ENCODE measurements at regions not wholly inside any gene's neighbourhood (a gene's known extent, or its start where the extent isn't known, plus 50 kb on each side); places are given as distances from the start of the nearest gene placed in this dataset.

DNA sequence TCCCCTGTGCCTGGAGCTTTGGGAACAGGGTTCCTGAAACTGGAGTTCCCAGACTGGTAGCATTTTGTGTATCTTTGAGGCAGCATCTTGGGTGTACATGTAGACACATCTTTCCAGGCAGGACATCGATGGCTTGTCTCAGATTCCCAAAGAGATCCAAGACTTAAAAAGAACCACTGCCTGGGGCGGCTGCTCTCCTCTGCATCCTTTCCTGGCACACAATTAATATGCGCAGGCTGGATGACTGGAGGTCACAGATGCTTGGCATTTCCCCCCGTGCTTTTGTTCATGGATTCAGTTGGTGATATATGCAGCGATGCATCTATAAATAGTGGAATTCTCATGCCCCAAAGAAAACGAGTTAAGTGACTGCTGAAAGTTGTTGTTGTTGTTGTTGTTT lies 80.5 kb downstream of the CLDN34 start (continued):
- TF ChIP-seq ZNF607 (CRISPR knock-in tag; IDR thresholded peaks at IDR 0.05; ENCODE audit: borderline replicate concordance) (no peak), HNRNPK (IDR thresholded peaks at IDR 0.05; ENCODE audit: low read depth, low read length, poor library complexity, severe bottlenecking) (no peak), HNRNPLL (IDR thresholded peaks at IDR 0.05; ENCODE audit: low read depth, low read length, poor library complexity, severe bottlenecking) (no peak), SMYD3 (CRISPR knock-in tag; IDR thresholded peaks at IDR 0.05) (no peak)
- TF ChIP-seq, protein P1, sequence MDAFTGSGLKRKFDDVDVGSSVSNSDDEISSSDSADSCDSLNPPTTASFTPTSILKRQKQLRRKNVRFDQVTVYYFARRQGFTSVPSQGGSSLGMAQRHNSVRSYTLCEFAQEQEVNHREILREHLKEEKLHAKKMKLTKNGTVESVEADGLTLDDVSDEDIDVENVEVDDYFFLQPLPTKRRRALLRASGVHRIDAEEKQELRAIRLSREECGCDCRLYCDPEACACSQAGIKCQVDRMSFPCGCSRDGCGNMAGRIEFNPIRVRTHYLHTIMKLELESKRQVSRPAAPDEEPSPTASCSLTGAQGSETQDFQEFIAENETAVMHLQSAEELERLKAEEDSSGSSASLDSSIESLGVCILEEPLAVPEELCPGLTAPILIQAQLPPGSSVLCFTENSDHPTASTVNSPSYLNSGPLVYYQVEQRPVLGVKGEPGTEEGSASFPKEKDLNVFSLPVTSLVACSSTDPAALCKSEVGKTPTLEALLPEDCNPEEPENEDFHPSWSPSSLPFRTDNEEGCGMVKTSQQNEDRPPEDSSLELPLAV (CRISPR knock-in tag; conservative IDR thresholded peaks at IDR 0.05; ENCODE audit: low read depth) = no peak
- TF ChIP-seq, protein P2, sequence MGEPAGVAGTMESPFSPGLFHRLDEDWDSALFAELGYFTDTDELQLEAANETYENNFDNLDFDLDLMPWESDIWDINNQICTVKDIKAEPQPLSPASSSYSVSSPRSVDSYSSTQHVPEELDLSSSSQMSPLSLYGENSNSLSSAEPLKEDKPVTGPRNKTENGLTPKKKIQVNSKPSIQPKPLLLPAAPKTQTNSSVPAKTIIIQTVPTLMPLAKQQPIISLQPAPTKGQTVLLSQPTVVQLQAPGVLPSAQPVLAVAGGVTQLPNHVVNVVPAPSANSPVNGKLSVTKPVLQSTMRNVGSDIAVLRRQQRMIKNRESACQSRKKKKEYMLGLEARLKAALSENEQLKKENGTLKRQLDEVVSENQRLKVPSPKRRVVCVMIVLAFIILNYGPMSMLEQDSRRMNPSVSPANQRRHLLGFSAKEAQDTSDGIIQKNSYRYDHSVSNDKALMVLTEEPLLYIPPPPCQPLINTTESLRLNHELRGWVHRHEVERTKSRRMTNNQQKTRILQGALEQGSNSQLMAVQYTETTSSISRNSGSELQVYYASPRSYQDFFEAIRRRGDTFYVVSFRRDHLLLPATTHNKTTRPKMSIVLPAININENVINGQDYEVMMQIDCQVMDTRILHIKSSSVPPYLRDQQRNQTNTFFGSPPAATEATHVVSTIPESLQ (CRISPR knock-in tag; conservative IDR thresholded peaks at IDR 0.05) = no peak

DNA sequence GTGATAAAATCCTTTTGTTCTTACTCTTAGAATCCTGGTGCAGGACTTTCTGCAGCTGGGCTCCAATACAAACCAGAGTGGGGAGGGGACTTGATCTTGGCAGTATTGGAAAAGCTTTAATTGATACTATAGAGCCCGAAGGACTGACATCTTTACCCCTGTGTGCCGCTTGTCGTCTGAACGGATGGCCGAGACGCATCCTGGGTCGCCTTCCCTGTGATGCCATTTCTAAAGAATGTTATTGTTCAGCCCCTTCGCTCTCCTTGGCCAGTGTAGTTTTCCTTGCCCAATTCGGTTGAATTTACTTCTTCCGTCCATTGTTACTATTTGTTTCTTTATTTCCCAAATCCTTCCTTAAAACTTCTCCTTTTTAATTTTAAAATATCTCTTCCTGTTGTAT lies 80.9 kb downstream of the CLDN34 start:
- BruUV-seq (replicated peaks) = no TSS peak
- no peak overlapping the region for H2AFZ ChIP-seq (ENCODE audit: low read length)
- WGBS (ENCODE audit: low lambda C conversion rate) = 92% methylated on average over 9 of the region's 10 CpGs
- H3K27ac ChIP-seq (ENCODE audit: extremely low read length, insufficient read depth, low read length) = no peak overlapping the region
- POLR2A ChIA-PET = no interaction called here
- H3K27me3 ChIP-seq (ENCODE audit: control insufficient read depth in 1 of 2, insufficient read depth in 2 of 2, low read length in 2 of 2) = no peaks in the 10 kb centered on the region
- CTCF ChIA-PET (ENCODE audit: low intra/inter-chr PET ratio, low total read pairs) = no interaction called here
- in situ Hi-C loops (cut with HindIII; ENCODE audit: extremely low pct_ligation_motif_present, low pct_unique_long_range_greater_than_20kb) (no loop called here), intact Hi-C loops (cut with micrococcal nuclease; ENCODE audit: unreplicated experiment) (no loop called here)
- H3K4me2 ChIP-seq (ENCODE audit: low read depth, low read length) = no peak overlapping the region
- no peak overlapping the region for H3K4me3 ChIP-seq (replicated peaks in 1 of 3; ENCODE audit: insufficient read depth in 1 of 3, low read depth in 2 of 3, low read length in 3 of 3)
- no peak for FAIRE-seq
- no peaks in the 10 kb centered on the region for H3K4me1 ChIP-seq (ENCODE audit: insufficient read depth, low read length)
- no peaks in the 10 kb centered on the region for H3K9me3 ChIP-seq (ENCODE audit: low read length)
- no peak overlapping the region for H3K9ac ChIP-seq (ENCODE audit: insufficient read depth, low read depth, low read length)
- no peaks in the 10 kb centered on the region for H3K79me2 ChIP-seq (ENCODE audit: insufficient read depth, low read length)
- no peak for DNase-seq (ENCODE audit: low spot score)
- no peaks in the 10 kb centered on the region for H3K36me3 ChIP-seq (replicated peaks in 1 of 2; ENCODE audit: control insufficient read depth in 1 of 2, insufficient read depth in 2 of 2, low read length in 2 of 2)
- H4K20me1 ChIP-seq (ENCODE audit: insufficient read depth, low read length) = no peaks in the 10 kb centered on the region
- no peak for ATAC-seq
- TF ChIP-seq JARID2 (CRISPR knock-in tag; IDR thresholded peaks at IDR 0.05; ENCODE audit: insufficient replicate concordance) (no peak), NFE2 (CRISPR knock-in tag; IDR thresholded peaks at IDR 0.05) (no peak), PHF20 (CRISPR knock-in tag; IDR thresholded peaks at IDR 0.05) (no peak), ZNF317 (CRISPR knock-in tag; IDR thresholded peaks at IDR 0.05) (no peak), NCOA2 (CRISPR knock-in tag; IDR thresholded peaks at IDR 0.05) (no peak), ZNF746 (CRISPR knock-in tag; IDR thresholded peaks at IDR 0.05) (no peak)
- TF ChIP-seq, protein P3, sequence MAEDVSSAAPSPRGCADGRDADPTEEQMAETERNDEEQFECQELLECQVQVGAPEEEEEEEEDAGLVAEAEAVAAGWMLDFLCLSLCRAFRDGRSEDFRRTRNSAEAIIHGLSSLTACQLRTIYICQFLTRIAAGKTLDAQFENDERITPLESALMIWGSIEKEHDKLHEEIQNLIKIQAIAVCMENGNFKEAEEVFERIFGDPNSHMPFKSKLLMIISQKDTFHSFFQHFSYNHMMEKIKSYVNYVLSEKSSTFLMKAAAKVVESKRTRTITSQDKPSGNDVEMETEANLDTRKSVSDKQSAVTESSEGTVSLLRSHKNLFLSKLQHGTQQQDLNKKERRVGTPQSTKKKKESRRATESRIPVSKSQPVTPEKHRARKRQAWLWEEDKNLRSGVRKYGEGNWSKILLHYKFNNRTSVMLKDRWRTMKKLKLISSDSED (CRISPR knock-in tag; IDR thresholded peaks at IDR 0.05) = no peak
- TF ChIP-seq, protein P4, sequence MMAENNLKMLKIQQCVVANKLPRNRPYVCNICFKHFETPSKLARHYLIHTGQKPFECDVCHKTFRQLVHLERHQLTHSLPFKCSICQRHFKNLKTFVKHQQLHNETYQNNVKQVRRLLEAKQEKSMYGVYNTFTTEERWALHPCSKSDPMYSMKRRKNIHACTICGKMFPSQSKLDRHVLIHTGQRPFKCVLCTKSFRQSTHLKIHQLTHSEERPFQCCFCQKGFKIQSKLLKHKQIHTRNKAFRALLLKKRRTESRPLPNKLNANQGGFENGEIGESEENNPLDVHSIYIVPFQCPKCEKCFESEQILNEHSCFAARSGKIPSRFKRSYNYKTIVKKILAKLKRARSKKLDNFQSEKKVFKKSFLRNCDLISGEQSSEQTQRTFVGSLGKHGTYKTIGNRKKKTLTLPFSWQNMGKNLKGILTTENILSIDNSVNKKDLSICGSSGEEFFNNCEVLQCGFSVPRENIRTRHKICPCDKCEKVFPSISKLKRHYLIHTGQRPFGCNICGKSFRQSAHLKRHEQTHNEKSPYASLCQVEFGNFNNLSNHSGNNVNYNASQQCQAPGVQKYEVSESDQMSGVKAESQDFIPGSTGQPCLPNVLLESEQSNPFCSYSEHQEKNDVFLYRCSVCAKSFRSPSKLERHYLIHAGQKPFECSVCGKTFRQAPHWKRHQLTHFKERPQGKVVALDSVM (CRISPR knock-in tag; IDR thresholded peaks at IDR 0.05) = no peak
- TF ChIP-seq, protein P5, sequence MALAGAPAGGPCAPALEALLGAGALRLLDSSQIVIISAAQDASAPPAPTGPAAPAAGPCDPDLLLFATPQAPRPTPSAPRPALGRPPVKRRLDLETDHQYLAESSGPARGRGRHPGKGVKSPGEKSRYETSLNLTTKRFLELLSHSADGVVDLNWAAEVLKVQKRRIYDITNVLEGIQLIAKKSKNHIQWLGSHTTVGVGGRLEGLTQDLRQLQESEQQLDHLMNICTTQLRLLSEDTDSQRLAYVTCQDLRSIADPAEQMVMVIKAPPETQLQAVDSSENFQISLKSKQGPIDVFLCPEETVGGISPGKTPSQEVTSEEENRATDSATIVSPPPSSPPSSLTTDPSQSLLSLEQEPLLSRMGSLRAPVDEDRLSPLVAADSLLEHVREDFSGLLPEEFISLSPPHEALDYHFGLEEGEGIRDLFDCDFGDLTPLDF (CRISPR knock-in tag; IDR thresholded peaks at IDR 0.05) = no peak
